HepG2 (cell line): ENCODE measurements at regions not wholly inside any gene's neighbourhood (a gene's known extent, or its start where the extent isn't known, plus 50 kb on each side); places are given as distances from the start of the nearest gene placed in this dataset.

Experiments
- EP300 ChIP-seq, 3 experiments: sonication (generic) in 1 of 3; formaldehyde crosslinking in 1 of 3; IDR thresholded peaks; 2 replicates each; pipeline versions ENCODE4 v1.5.1 to v1.6.1; 2011 to 2020; ENCODE audit warnings: low read depth in 2 of 3, low read length in 2 of 3, borderline replicate concordance in 1 of 3, improper control_type of control experiment in 1 of 3, mild to moderate bottlenecking in 1 of 3, missing genetic modification reagents in 1 of 3, moderate library complexity in 1 of 3
- HOXA3 ChIP-seq: sonication (generic); formaldehyde crosslinking; IDR thresholded peaks from 2 replicates; pipeline ENCODE4 v1.5.0; 2020; ENCODE audit warnings: missing genetic modification reagents
- HOXD1 ChIP-seq: sonication (generic); formaldehyde crosslinking; IDR thresholded peaks from 2 replicates; pipeline ENCODE4 v1.5.0; 2020; ENCODE audit warnings: missing genetic modification reagents
- KAT7 ChIP-seq: IDR thresholded peaks from 2 replicates; pipeline ENCODE4 v1.6.1; 2018; ENCODE audit warnings: borderline replicate concordance, missing compliant biosample characterization
- SOX6 ChIP-seq, 2 experiments: fragments of 450-650 bp in 1 of 2; sonication (generic) in 1 of 2; formaldehyde crosslinking in 1 of 2; IDR thresholded peaks; 2 replicates each; pipeline versions ENCODE4 v1.4.0 to v1.6.1; 2017 to 2020; ENCODE audit warnings: antibody characterized with exemption in 1 of 2, mild to moderate bottlenecking in 1 of 2, missing genetic modification reagents in 1 of 2
- ZBTB46 ChIP-seq: sonication (generic); formaldehyde crosslinking; IDR thresholded peaks from 2 replicates; pipeline ENCODE4 v1.4.0; 2020; ENCODE audit warnings: mild to moderate bottlenecking, missing genetic modification reagents, borderline replicate concordance
- ZBTB49 ChIP-seq: sonication (generic); formaldehyde crosslinking; IDR thresholded peaks from 2 replicates; pipeline ENCODE4 v1.4.0; 2020; ENCODE audit warnings: missing genetic modification reagents, borderline replicate concordance
- ZBTB8A ChIP-seq: sonication (generic); formaldehyde crosslinking; IDR thresholded peaks from 2 replicates; pipeline ENCODE4 v1.4.0; 2020; ENCODE audit warnings: mild to moderate bottlenecking, low read depth, missing genetic modification reagents, borderline replicate concordance
- ZFX ChIP-seq: sonication (generic); formaldehyde crosslinking; IDR thresholded peaks from 2 replicates; pipeline ENCODE4 v1.4.0; 2020; ENCODE audit warnings: mild to moderate bottlenecking, low read depth, missing genetic modification reagents, moderate library complexity
- ZNF326 ChIP-seq: sonication (generic); formaldehyde crosslinking; IDR thresholded peaks from 2 replicates; pipeline ENCODE4 v1.4.0; 2020; ENCODE audit warnings: missing genetic modification reagents, borderline replicate concordance
- ZNF839 ChIP-seq: sonication (generic); formaldehyde crosslinking; IDR thresholded peaks from 2 replicates; pipeline ENCODE4 v1.4.0; 2020; ENCODE audit warnings: missing genetic modification reagents, mild to moderate bottlenecking, borderline replicate concordance
- ZSCAN25 ChIP-seq: sonication (generic); formaldehyde crosslinking; IDR thresholded peaks from 2 replicates; pipeline ENCODE4 v1.8.0; 2022; ENCODE audit warnings: mild to moderate bottlenecking, missing genetic modification reagents
- TF ChIP-seq, protein P1 (sequence below): sonication (generic); formaldehyde crosslinking; IDR thresholded peaks from 2 replicates; pipeline ENCODE4 v1.5.0; 2020; ENCODE audit warnings: missing genetic modification reagents
- TF ChIP-seq, protein P2 (sequence below): sonication (generic); formaldehyde crosslinking; IDR thresholded peaks from 2 replicates; pipeline ENCODE4 v1.4.0; 2020; ENCODE audit warnings: missing genetic modification reagents
- TF ChIP-seq, protein P3 (sequence below): fragments of 450-650 bp; IDR thresholded peaks from 2 replicates; pipeline ENCODE4 v1.6.1; 2017

GRCh38 chr16:54628796-54629625 lies 301.7 kb upstream of the IRX5 start (continued):
- TF ChIP-seq KAT7 (no peak), ZNF839 (CRISPR knock-in tag) (no peak), EP300 (IDR thresholded peaks at IDR 0.05; ENCODE audit: low read depth in 2 of 2, low read length in 2 of 2) (peak; percentile 90 to 91; a peak in 3 of 4 replicates), EP300 (CRISPR knock-in tag; IDR thresholded peaks at IDR 0.05; ENCODE audit: borderline replicate concordance) (peak; percentile 82), ZBTB46 (CRISPR knock-in tag) (no peak), ZBTB8A (CRISPR knock-in tag) (no peak), ZFX (CRISPR knock-in tag) (peak; percentile 34; the same call in 1 of the 2 replicates), SOX6 (IDR thresholded peaks at IDR 0.05) (no peak), SOX6 (CRISPR knock-in tag; IDR thresholded peaks at IDR 0.05) (peak; percentile 96), ZSCAN25 (CRISPR knock-in tag) (no peak), HOXA3 (peak; percentile 78), ZBTB49 (CRISPR knock-in tag) (no peak), ZNF326 (CRISPR knock-in tag) (no peak), HOXD1 (peak; percentile 96)
- TF ChIP-seq, protein P1, sequence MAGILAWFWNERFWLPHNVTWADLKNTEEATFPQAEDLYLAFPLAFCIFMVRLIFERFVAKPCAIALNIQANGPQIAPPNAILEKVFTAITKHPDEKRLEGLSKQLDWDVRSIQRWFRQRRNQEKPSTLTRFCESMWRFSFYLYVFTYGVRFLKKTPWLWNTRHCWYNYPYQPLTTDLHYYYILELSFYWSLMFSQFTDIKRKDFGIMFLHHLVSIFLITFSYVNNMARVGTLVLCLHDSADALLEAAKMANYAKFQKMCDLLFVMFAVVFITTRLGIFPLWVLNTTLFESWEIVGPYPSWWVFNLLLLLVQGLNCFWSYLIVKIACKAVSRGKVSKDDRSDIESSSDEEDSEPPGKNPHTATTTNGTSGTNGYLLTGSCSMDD (CRISPR knock-in tag) = no peak
- TF ChIP-seq, protein P2, sequence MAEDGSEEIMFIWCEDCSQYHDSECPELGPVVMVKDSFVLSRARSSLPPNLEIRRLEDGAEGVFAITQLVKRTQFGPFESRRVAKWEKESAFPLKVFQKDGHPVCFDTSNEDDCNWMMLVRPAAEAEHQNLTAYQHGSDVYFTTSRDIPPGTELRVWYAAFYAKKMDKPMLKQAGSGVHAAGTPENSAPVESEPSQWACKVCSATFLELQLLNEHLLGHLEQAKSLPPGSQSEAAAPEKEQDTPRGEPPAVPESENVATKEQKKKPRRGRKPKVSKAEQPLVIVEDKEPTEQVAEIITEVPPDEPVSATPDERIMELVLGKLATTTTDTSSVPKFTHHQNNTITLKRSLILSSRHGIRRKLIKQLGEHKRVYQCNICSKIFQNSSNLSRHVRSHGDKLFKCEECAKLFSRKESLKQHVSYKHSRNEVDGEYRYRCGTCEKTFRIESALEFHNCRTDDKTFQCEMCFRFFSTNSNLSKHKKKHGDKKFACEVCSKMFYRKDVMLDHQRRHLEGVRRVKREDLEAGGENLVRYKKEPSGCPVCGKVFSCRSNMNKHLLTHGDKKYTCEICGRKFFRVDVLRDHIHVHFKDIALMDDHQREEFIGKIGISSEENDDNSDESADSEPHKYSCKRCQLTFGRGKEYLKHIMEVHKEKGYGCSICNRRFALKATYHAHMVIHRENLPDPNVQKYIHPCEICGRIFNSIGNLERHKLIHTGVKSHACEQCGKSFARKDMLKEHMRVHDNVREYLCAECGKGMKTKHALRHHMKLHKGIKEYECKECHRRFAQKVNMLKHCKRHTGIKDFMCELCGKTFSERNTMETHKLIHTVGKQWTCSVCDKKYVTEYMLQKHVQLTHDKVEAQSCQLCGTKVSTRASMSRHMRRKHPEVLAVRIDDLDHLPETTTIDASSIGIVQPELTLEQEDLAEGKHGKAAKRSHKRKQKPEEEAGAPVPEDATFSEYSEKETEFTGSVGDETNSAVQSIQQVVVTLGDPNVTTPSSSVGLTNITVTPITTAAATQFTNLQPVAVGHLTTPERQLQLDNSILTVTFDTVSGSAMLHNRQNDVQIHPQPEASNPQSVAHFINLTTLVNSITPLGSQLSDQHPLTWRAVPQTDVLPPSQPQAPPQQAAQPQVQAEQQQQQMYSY (CRISPR knock-in tag) = no peak
- TF ChIP-seq, protein P3, sequence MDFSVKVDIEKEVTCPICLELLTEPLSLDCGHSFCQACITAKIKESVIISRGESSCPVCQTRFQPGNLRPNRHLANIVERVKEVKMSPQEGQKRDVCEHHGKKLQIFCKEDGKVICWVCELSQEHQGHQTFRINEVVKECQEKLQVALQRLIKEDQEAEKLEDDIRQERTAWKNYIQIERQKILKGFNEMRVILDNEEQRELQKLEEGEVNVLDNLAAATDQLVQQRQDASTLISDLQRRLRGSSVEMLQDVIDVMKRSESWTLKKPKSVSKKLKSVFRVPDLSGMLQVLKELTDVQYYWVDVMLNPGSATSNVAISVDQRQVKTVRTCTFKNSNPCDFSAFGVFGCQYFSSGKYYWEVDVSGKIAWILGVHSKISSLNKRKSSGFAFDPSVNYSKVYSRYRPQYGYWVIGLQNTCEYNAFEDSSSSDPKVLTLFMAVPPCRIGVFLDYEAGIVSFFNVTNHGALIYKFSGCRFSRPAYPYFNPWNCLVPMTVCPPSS = no peak
